ENCODE measurements at regions not wholly inside any gene's neighbourhood (a gene's known extent, or its start where the extent isn't known, plus 50 kb on each side); places are given as distances from the start of the nearest gene placed in this dataset.

- no peak for TF ChIP-seq POLR2AphosphoS5 (IDR thresholded peaks at IDR 0.05; ENCODE audit: insufficient read depth, low read depth, low read length)
- no peak for TF ChIP-seq POLR2A (IDR thresholded peaks at IDR 0.05; ENCODE audit: low read depth, low read length)
- TF ChIP-seq CTCF (IDR thresholded peaks at IDR 0.05; ENCODE audit: extremely low read depth in 1 of 2, insufficient read depth in 1 of 2, low read depth in 1 of 2, low read length in 2 of 2) = no peak
- TF ChIP-seq GATA2 (IDR thresholded peaks at IDR 0.05; ENCODE audit: insufficient read depth, insufficient read length, low read depth, low read length) = no peak
- no peak for TF ChIP-seq EZH2 (IDR thresholded peaks at IDR 0.05; ENCODE audit: borderline replicate concordance, low read depth, low read length, severe bottlenecking)
- TF ChIP-seq MYC (IDR thresholded peaks at IDR 0.05; ENCODE audit: low read depth, low read length) = no peak
- no peak for TF ChIP-seq MAX (IDR thresholded peaks at IDR 0.05; ENCODE audit: insufficient read depth, insufficient read length)
- no peak for TF ChIP-seq JUN (IDR thresholded peaks at IDR 0.05; ENCODE audit: borderline replicate concordance, insufficient read depth, insufficient read length, low read depth)
- no peak for TF ChIP-seq FOS (IDR thresholded peaks at IDR 0.05; ENCODE audit: borderline replicate concordance, insufficient read depth, low read length)
- no peaks in the 10 kb centered on the region for H3K79me2 ChIP-seq (ENCODE audit: control insufficient read depth, insufficient read depth, low read length)
- dilution Hi-C loops (cut with MboI; ENCODE audit: extremely low pct_ligation_motif_present, low sequenced_read_pairs) (no loop called here), intact Hi-C loops (cut with micrococcal nuclease) (no loop called here)
- H3K4me2 ChIP-seq (ENCODE audit: insufficient read depth, low read length) = no peak overlapping the region
- FAIRE-seq (no peak), DNase-seq (ENCODE audit: low read depth, low spot score) (no peak)
- no peaks in the 10 kb centered on the region for H4K20me1 ChIP-seq (replicated peaks; ENCODE audit: control insufficient read depth, extremely low read depth, insufficient read depth, low read length)
- H3K4me1 ChIP-seq (ENCODE audit: control insufficient read depth, extremely low read depth, insufficient read depth, low read length) = no peaks in the 10 kb centered on the region
- H3K9me1 ChIP-seq (replicated peaks; ENCODE audit: control insufficient read depth, extremely low read depth, insufficient read depth, low read length) = no peaks in the 10 kb centered on the region
- no peaks in the 10 kb centered on the region for H3K9me3 ChIP-seq (replicated peaks; ENCODE audit: control insufficient read depth, insufficient read depth, low read length)
- no peak overlapping the region for H3K9ac ChIP-seq (replicated peaks; ENCODE audit: extremely low read depth, insufficient read depth, low read length)
- H3K36me3 ChIP-seq (ENCODE audit: control insufficient read depth in 2 of 2, extremely low read depth in 1 of 2, insufficient read depth in 2 of 2, low read length in 2 of 2) = no peaks in the 10 kb centered on the region
- BruUV-seq (replicated peaks) = no TSS peak
- H3K27ac ChIP-seq (ENCODE audit: insufficient read depth, low read depth, low read length) = no peak overlapping the region
- CTCF ChIA-PET = no interaction called here
- no peaks in the 10 kb centered on the region for H3K27me3 ChIP-seq (ENCODE audit: control insufficient read depth in 2 of 2, insufficient read depth in 2 of 2, low read length in 2 of 2)
- POLR2A ChIA-PET = no interaction called here
- H2AFZ ChIP-seq (ENCODE audit: low read depth, low read length) = no peak overlapping the region
- H3K4me3 ChIP-seq (replicated peaks in 1 of 3; ENCODE audit: insufficient read depth in 1 of 3, low read depth in 1 of 3, low read length in 3 of 3) = no peak overlapping the region
Measured at GRCh38 chr7:82494420-82494819, 50.8 kb upstream of the CACNA2D1 start.
